ELF-1 (cell line): ENCODE measurements at regions not wholly inside any gene's neighbourhood (a gene's known extent, or its start where the extent isn't known, plus 50 kb on each side); places are given as distances from the start of the nearest gene placed in this dataset.
A peak's percentile ranks its signal among the peaks of the same experiment; 100 is the strongest.

Source experiments
- DNase-seq: peaks from one replicate; pipeline ENCODE4 v3.0.0-alpha.2; 2016; ENCODE audit warnings: low read depth, low spot score

DNA sequence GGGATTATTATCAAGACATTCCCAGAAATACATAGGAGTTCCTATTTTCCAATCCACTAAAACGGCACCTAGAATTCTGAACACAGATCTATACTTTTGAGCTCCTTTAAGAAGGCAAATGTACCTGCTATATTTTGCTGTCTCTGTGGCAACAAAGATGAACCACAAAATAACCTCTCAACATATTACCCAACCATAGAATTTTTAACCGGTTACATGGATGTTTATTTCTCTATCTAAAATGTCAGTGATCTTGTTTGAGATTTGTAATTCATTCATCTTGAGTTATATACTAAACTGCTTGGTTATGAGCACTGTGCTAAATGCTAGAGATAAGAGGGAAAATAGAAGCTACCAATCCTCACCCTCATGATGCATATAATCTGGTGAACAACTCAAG is 117.5 kb upstream of the HMGCLL1 start:
- DNase-seq = no peak

DNA sequence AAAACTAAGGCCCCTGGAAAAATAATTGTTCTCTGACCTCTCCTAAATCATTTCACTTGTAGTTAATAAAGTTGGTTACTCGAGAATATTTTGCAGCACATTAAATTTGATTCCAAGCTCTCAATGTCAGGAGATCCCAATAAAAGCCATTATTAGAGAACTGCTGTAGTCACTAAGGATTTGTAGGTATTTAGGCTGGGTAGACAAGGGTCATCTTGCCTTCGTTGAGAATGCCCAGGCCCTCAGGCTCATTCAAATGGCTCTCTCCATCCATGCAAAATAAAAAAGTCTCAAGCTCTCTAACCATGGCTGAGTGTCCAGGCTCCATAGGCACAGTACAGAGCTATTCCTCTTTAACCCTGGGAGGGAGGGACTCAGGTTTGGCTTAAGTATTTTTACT is 117.0 kb upstream of the HMGCLL1 start:
- DNase-seq = peak; percentile 3

GRCh38 chr6:55694759-55695158 is 115.8 kb upstream of the HMGCLL1 start:
- DNase-seq = no peak

GRCh38 chr6:55694148-55694547 is 115.2 kb upstream of the HMGCLL1 start:
- DNase-seq = peak; percentile 78

GRCh38 chr6:55679503-55679902 is 100.5 kb upstream of the HMGCLL1 start:
- no peak for DNase-seq

- no peak for DNase-seq
Observed at GRCh38 chr6:55678330-55679224, 99.6 kb upstream of the HMGCLL1 start.

GRCh38 chr6:55676736-55677135 is 97.7 kb upstream of the HMGCLL1 start:
- no peak for DNase-seq

DNA sequence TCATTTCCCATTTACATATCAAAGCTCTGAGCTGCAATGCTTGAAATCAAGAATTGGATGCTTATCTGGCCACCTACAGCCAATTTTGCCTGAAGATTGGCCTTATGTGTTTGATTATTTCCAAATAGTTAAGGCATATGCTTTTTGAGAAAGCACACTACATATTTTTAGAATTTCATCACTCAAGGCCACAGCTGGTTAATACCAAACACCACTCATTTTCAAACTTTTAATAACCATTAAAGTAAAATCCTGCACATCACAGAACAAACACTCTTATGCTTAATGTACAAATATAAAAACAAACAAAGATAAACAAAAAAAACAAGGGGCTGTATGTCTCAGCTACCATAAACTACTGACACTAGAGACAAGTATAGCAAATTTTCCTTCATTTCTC is 96.9 kb upstream of the HMGCLL1 start:
- no peak for DNase-seq

GRCh38 chr6:55674672-55675071 is 95.7 kb upstream of the HMGCLL1 start:
- DNase-seq = no peak

GRCh38 chr6:55670850-55671413 is 91.9 kb upstream of the HMGCLL1 start:
- DNase-seq = no peak

- DNase-seq = no peak
Observed at GRCh38 chr6:55669028-55669427, 90.0 kb upstream of the HMGCLL1 start.

GRCh38 chr6:55668591-55668990 is 89.6 kb upstream of the HMGCLL1 start:
- DNase-seq = no peak

DNA sequence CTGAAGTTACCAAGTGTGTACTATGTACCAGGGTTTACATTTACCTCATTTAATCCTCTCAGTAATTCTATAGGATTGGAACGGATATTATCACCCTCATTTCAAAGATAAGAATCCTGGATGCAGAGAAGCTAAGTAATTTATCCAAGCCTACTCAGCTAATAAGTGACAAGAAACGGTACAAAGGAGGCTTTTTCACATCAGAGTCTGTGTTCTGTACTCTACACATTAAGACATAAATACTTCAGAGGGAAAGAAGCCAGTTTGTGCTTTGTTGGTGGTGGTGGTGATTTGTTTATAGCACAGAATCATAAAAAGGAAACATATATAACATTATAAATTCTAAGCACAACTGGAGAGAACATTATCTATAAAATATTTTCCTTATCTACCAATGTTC is 88.3 kb upstream of the HMGCLL1 start:
- no peak for DNase-seq

DNA sequence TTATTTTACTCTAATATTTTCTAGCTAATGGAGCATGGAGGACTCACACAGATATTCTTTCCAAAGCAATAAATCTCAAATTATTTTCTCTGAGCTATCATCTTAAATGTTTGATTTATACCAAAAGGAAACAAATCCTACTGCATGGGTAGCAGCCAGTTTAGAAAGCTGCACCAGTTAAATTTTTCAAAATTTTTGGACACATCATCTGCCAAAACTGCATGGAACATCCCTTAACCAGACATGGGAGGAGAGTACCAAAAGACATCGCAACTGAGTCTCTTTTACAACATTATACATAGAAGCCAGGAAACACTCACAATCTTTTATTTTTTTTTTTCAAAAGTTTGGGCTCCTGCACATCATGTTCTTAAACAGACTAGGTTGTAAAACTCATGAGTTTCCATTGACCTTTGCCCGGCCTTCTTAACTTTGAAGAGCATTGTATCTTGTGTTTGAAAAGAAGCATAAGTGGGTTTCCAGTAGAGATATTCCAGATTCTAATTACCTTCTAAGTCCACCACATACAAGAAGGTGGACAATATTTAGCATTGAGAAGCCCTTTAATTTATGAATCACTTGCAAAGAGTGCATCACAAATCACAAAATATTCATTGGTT is 87.7 kb upstream of the HMGCLL1 start:
- DNase-seq = no peak

GRCh38 chr6:55666037-55666436 is 87.0 kb upstream of the HMGCLL1 start:
- DNase-seq = no peak

DNA sequence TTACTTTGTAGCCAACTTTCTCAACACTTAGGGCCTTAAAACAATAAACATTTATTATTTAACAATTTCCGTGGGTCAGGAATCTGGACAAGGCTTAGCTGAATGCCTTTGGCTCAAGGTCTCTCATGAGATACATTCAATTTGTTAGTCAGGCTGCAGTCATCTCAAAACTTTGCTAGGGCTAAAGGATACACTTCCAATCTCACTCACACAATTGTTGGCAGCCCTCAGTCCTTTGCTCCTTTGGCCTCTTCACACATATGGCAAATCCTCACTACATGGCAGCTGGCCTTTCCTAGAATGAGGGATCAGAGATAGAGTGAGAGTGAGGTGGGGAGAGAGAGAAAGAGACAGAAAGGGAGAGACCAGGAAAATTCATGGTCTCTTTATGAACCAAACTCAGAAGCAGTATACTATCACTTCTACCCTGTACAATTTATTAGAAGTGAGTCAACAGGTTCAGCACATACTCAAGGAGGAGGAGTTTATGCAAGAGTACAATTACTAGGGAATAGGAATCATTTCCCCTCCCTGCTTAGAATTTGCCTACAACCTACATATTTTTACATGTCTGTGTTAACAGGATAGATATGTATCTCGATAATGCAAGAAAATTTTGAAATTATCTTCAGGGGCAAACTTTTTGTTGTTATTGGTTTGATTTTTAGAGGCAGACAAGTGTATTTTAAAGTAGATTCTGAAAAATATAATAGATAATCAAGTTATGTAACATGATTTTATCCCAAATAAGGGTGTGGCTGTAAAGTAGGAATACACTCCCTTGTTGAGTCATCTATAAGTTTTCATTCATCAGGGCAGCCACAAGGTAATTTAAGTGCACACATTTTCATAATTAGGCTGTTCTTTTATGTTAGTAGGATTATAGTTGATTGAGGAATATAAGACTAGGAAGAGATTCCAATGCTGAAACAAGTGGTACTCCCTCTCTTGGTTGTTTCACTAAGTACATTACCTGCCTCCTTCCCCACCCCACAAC is 85.9 kb upstream of the HMGCLL1 start:
- no peak for DNase-seq

DNA sequence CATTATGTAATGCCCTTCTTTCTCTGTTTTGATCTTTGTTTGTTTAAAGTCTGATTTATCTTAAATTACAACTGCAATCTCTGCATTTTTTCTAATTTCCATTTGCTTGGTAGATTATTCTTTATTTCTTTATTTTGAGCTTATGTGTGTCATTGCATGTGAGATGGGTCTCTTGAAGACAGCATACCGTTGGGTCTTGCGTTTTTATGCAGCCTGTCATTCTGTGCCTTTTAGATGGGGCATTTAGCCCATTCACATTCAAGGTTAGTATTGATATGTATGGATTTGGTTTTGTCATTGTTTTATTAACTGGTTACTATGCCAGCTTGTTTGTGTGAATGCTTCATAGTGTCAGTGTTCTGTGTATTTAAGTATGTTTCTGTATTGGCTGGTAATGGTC is 84.9 kb upstream of the HMGCLL1 start:
- no peak for DNase-seq

GRCh38 chr6:55659304-55659703 is 80.3 kb upstream of the HMGCLL1 start:
- no peak for DNase-seq

DNA sequence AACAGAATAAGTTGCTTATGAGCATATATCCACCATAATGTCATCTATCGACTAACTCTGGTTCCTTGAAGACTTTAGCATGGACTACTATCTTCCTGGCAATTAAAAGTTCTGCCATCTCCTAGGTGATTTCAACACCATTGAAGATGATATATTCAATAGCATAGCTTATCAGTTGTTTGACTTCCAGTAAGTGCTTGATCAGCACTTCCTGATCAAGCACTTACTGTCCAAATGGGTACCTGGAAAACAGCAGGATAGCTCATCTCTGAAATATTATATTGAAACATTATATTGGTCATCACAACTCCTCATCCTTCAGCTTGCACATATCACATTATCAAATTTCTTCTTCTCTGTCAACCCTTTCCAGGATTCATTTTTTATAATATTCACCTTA is 75.5 kb upstream of the HMGCLL1 start:
- DNase-seq = no peak

GRCh38 chr6:55652429-55652828 is 73.4 kb upstream of the HMGCLL1 start:
- DNase-seq = no peak

- no peak for DNase-seq
Observed at GRCh38 chr6:55651015-55651414, 72.0 kb upstream of the HMGCLL1 start.

DNA sequence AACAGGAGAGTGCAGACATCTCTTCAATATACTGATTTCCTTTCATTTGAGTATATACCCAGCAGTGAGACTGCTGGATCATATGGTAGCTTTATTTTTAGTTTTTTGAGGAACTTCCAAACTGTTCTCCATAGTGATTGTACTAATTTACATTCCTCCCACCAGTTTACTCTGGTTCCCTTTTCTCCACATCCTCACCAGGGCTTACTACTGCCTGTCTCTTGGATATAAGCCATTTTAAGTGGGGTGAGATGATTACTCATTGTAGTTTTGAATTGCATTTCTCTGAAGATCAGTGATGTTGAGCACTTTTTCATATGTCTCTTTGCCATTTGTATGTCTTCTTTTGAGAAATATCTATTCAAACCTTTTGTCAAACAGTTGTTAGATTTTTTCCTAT is 64.9 kb upstream of the HMGCLL1 start:
- DNase-seq = no peak
